ENCODE measurements at regions not wholly inside any gene's neighbourhood (a gene's known extent, or its start where the extent isn't known, plus 50 kb on each side); places are given as distances from the start of the nearest gene placed in this dataset.
A peak's percentile ranks its signal among the peaks of the same experiment; 100 is the strongest.
"Not testable (repeated sequence)": the region's sequence is repeated elsewhere in the genome, so short reads cannot be mapped to it uniquely, and the experiment has no call there.

DNA sequence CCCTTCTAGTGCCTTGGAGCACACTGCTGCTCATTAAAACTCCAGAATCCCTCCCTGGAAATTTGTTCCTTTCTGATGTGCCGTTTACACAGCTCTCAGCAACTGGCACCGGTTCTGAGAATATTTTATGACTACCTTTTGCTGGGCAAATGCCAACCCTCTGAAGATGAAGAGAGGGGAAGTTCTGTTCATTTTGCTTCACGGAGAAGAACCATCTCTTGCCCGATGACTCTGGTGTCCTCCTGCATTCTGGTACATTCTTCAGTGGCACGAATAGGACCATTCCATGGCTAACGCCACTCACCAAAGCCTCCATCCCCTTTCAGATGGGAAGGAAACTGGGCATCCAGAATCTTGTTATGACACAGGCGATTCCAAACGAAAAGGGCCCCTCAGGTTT, 96.2 kb upstream of the SIM2 start:
- no peak for DNase-seq

- no peak for DNase-seq
Observed at GRCh38 chr21:36603221-36603620, 95.7 kb upstream of the SIM2 start.

DNA sequence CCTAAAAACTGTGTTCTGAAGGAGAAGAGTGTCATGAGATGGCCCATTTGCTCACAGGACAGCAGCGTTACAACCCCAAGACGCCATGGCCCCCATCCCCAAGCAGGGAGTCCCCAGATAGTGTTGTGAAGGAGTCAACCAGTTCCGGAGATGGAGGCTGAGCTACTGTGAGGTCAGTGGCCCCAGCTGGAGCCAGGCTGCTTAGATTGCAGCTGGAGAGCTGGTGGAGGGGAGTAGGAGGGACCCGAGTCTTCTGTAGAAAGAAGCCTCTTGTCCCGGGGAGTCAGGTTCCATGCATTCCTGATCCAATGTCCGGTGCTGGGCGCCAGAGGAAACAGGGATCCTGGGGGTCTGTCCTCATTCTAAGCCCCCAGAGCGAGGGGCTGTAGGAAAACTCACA, 93.5 kb upstream of the SIM2 start:
- DNase-seq = no peak

DNA sequence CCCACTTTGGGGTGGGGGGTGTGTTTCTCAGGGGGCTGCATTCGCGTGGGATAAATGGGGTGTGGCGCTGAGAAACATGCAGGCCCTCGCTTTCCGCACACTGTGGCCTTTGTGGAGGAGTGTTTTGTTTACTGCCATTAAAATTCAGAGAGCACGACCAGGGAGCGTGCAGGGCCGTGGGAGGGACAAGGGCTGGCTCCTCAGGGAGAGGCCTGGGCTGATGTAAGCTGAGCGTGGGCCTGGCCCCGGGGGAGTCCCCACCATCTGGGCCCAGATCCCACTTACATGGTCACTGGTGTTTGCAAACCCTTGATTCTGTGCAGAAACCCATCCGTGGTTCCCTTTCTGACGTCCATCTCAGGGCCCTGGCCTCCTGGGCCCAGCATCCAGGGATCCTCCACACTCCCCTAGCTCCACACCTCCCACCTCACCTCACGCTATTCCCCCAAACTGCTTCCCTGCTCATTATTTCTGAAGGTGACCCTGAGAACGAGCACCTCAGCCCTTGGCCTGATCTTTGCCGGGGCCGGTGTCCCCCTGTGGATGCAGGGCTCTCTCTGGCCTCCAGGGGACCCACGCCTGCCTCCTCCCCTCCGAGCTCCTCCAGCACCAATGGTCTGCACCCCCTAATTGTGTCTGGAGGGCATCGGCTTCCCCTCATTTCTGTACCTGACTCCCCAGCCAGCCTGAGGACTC, 92.5 kb upstream of the SIM2 start:
- no peak for DNase-seq

DNA sequence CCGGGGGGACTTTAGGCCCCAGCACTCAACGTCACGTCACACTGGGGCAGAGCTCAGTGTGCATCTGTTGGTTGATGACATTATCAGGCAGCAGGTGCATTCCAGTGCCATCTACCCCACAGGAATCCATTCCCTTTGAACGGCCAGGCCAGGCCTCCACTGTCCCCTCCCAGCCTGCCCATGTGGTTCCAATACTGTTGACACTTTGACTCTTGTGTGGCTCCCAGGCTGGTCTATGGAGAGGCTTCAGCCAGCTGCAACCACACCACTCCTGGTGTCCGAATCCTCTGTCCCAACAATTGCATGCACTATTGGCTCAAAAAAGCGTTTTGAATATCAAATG, 92.0 kb upstream of the SIM2 start:
- no peak for DNase-seq

- DNase-seq = no peak
Observed at GRCh38 chr21:36608041-36608896, 90.6 kb upstream of the SIM2 start.

- DNase-seq = no peak
Observed at GRCh38 chr21:36608897-36609225, 90.1 kb upstream of the SIM2 start.

- DNase-seq = no peak
Observed at GRCh38 chr21:36609654-36610053, 89.3 kb upstream of the SIM2 start.

GRCh38 chr21:36610201-36610600, 88.7 kb upstream of the SIM2 start:
- DNase-seq = no peak

GRCh38 chr21:36610935-36611334, 88.0 kb upstream of the SIM2 start:
- no peak for DNase-seq

- DNase-seq = no peak
Observed at GRCh38 chr21:36611379-36611778, 87.5 kb upstream of the SIM2 start.

DNA sequence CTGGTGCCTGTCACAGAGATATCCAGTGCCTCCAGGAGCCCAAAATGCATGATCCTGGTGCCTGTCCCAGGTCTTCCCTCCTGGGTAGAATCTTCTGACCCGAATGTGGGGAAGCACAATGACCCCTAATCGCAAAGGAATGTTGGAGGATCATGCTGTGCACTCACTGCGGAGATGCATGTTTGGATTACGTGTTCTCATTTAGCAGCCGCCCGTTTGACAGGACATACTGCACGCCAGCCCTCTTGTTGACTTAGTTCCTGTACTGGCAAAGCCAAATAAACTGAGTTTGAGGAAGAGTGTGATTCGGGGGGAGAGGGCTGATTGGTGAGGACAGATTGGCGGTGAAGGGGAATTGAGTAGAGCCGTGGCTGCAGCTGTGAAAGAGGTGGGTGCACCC, 85.9 kb upstream of the SIM2 start:
- DNase-seq = no peak

DNA sequence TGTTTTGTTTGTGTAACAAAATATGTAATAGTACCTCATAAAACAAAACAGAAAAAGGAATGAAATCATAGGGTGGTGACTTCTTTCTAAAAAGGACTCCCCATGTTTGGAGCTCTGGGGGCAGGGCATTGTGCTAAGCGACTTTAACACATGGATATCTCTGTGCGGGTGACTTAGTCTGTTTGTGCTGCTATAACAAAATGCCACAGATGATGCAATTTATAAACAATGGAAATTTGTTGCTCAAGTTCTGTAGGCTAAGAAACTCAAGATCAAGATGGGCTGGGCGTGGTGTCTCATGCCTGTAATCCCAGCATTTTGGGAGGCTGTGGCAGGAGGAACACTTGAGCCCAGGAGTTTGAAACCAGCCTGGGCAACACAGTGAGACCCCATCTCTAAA, 85.4 kb upstream of the SIM2 start:
- no peak for DNase-seq

GRCh38 chr21:36615274-36615964, 83.5 kb upstream of the SIM2 start:
- no peak for DNase-seq

DNA sequence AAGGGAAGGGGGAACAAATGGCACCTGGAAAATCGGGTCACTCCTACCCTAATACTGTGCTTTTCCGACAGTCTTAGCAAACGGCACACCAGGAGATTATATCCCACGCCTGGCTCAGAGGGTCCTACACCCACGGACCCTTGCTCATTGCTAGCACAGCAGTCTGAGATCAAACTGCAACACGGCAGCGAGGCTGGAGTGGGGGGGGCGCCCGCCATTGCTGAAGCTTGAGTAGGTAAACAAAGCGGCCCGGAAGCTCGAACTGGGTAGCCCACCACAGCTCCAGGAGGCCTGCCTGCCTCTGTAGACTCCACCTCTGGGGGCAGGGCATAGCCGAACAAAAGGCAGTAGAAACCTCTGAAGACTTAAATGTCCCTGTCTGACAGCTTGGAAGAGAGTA, 82.1 kb upstream of the SIM2 start:
- not testable (repeated sequence) for DNase-seq

DNA sequence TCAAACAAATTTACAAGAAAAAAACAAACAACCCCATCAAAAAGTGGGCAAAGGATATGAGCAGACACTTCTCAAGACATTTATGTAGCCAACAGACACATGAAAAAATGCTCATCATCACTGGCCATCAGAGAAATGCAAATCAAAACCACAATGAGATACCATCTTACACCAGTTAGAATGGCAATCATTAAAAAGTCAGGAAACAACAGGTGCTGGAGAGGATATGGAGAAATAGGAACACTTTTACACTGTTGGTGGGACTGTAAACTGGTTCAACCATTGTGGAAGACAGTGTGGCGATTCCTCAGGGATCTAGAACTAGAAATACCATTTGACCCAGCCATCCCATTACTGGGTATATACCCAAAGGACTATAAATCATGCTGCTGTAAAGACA, 77.1 kb upstream of the SIM2 start:
- DNase-seq = not testable (repeated sequence)

- DNase-seq = no peak
Observed at GRCh38 chr21:36624105-36624504, 74.8 kb upstream of the SIM2 start.

GRCh38 chr21:36626791-36627190, 72.1 kb upstream of the SIM2 start:
- DNase-seq = peak in 1 of 2 experiments; percentile 3

- no peak for DNase-seq
Observed at GRCh38 chr21:36627242-36627641, 71.7 kb upstream of the SIM2 start.

DNA sequence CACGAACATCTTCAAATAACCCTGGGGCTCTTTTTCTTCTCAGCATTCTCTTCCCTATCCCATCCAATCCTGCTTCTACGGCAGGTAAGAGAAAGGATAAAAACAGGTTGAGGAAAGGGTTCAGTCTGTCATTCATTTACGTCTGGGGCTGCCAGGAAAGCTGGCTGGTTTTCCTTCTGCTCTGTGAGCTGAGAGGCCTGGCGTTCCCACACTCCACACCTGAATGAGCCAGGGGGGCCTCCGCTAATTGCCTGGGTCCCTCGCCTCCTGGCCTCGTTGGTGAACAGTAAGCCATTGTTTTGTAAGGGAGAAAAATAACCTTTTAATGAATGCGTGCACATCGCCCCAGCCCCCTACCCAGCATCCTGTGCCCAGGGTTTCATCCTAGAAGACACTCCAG, 70.8 kb upstream of the SIM2 start:
- DNase-seq = no peak

GRCh38 chr21:36628761-36629460, 70.0 kb upstream of the SIM2 start:
- DNase-seq = no peak

- DNase-seq = peak in 1 of 2 experiments; percentile 22
Observed at GRCh38 chr21:36630485-36631206, 68.3 kb upstream of the SIM2 start.

DNA sequence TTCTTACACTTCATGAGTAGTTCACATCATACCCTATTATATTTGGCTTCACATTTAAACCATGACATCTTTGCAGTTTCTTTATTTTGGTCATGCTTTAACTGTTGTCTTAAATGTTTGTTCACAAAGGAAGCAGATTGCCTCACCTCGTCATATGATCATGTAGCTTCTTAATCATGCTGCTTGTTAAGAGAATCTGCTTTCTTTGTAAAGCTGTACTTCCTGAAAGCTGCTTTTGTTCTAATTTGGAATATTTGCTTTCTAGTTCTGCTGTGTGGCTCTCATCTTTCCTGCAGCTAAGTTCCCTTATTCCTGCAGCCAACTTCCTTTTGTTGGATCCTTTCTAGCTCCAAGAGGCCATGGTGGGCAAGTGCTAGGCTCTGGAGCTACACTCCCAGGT, 62.9 kb upstream of the SIM2 start:
- no peak for DNase-seq
